HEK293T (cell line): ENCODE measurements at regions not wholly inside any gene's neighbourhood (a gene's known extent, or its start where the extent isn't known, plus 50 kb on each side); places are given as distances from the start of the nearest gene placed in this dataset.

Experiments
- BHLHE40 ChIP-seq: fragments of 450-650 bp; IDR thresholded peaks from 2 replicates; pipeline ENCODE4 v1.6.1; 2016; ENCODE audit warnings: mild to moderate bottlenecking, moderate library complexity, borderline replicate concordance
- TF ChIP-seq, protein P1 (sequence below): fragments of 450-650 bp; IDR thresholded peaks from 2 replicates; pipeline ENCODE4 v1.6.1; 2016

DNA sequence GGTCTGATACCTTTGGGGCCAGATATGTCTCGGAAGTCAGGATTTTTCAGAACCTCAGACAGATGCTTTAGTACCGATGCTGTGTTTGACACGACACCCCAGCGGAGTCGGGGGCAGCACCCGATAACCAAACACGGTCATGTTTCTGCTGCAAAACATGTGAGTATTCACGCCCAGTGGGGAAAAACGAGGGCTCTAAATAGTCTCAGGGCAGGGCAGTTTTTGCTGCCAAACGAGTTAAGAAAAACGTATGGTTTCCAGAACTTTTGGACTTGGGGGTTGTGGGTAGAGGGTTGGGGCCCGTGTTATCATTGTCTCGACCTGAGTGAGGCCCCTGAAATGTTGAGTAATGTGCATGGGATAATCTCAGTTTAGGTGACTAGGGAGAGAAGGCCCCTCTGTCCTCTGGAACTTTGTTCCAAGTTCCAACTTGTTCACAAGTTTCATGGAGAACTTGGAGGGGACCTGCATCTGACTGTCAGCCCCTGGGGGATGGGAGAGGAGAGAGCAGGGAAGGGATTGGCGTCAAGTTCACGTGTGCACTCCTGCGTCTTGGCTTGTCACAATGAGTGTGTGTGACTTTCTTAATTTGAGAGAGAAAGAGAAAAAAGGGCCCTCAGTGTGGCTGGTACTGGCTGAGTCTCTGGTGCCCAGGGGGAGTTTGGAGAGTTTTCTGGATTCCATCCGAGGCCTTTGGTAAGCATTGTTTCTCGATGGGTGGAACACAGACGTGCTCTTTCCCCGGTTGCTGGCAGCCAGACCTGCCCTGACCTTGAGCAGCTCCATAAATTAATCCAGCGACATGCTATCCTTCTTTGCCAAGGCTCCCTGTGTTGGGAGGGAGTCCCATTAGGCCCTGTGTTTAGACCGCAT, 83.9 kb upstream of the CIBAR2 start:
- TF ChIP-seq, protein P1, sequence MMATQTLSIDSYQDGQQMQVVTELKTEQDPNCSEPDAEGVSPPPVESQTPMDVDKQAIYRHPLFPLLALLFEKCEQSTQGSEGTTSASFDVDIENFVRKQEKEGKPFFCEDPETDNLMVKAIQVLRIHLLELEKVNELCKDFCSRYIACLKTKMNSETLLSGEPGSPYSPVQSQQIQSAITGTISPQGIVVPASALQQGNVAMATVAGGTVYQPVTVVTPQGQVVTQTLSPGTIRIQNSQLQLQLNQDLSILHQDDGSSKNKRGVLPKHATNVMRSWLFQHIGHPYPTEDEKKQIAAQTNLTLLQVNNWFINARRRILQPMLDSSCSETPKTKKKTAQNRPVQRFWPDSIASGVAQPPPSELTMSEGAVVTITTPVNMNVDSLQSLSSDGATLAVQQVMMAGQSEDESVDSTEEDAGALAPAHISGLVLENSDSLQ, result no peak
- no peak for TF ChIP-seq BHLHE40
